ENCODE measurements at regions not wholly inside any gene's neighbourhood (a gene's known extent, or its start where the extent isn't known, plus 50 kb on each side); places are given as distances from the start of the nearest gene placed in this dataset.

GRCh38 chr3:95351158-95351557 lies 1288.3 kb downstream of the NSUN3 start:
- no peak overlapping the region for H3K4me3 ChIP-seq (ENCODE audit: low read depth, low read length)
- TF ChIP-seq CTCF (IDR thresholded peaks at IDR 0.05; ENCODE audit: borderline replicate concordance, insufficient read depth, low read depth, low read length): no peak

DNA sequence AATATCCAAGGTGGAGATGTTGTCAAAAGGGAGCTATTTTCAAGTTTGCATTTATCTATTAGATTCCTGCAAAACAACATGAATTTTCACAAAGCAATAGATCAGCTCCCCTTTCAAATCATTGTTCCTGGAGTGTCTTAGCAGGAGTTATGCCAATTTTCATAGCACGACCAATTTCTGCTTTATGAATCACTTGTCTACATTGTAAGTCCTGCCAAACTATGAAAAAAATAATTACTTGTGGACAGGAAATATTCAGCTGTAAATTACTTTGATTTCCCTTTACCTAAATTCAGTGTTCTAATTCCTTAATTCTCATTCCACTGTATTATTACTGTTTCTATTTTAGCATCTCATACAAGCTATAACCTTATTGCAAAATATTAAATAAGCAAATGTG lies 1289.6 kb downstream of the NSUN3 start:
- TF ChIP-seq CTCF (IDR thresholded peaks at IDR 0.05; ENCODE audit: borderline replicate concordance, insufficient read depth, low read depth, low read length): no peak
- no peak overlapping the region for H3K4me3 ChIP-seq (ENCODE audit: low read depth, low read length)

DNA sequence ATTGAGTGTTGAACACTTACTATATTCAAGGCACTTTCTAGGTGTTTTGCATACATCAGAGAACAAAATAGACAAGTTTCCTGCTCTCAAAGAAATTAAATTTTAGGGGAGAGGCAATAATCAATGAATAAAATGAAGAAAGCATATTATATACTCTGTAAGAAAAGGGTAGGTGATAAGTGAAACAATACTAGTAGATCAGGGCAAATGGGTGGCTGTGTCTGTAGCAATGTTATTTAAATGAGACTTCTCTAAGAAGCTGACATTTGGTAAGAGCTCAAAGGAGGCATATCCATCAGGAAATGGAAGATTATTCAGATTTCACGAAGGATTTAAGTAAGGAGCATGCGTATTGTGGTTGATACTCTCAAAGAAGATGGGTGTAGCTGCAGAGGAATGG lies 1291.6 kb downstream of the NSUN3 start:
- no peak for TF ChIP-seq CTCF (IDR thresholded peaks at IDR 0.05; ENCODE audit: borderline replicate concordance, insufficient read depth, low read depth, low read length)
- H3K4me3 ChIP-seq (ENCODE audit: low read depth, low read length): no peak overlapping the region

GRCh38 chr3:95356764-95357501 lies 1294.1 kb downstream of the NSUN3 start:
- no peak overlapping the region for H3K4me3 ChIP-seq (ENCODE audit: low read depth, low read length)
- TF ChIP-seq CTCF (IDR thresholded peaks at IDR 0.05; ENCODE audit: borderline replicate concordance, insufficient read depth, low read depth, low read length): no peak

- no peak for TF ChIP-seq CTCF (IDR thresholded peaks at IDR 0.05; ENCODE audit: borderline replicate concordance, insufficient read depth, low read depth, low read length)
- no peak overlapping the region for H3K4me3 ChIP-seq (ENCODE audit: low read depth, low read length)
Measured at GRCh38 chr3:95387242-95388021, 1324.6 kb downstream of the NSUN3 start.

DNA sequence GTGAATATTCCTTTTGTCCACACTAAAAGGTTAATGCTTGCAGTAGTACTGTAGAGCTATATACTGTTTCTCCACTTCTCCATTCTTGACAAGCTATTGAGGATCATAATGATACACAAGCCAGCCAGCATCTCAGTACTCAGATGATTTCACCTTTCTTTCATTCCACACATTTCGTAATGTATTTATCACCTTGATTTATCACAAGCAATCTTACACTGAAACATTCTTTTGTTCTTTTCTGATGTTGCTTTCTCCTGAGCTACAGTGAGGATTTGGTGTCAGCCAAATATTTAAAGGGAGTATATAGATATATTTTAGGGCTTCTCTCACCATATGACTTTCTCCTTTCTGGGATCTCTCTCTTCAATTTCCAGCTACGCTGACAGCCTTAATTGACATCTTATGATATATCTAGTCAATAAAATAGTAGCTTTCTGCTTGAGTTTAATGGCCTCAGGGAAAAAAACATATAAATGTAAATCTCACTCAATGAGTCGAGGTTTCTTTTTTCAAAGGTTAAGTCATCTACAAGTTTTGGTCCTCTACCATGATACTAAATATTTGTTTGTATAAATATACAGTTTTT lies 1327.0 kb downstream of the NSUN3 start:
- H3K4me3 ChIP-seq (ENCODE audit: low read depth, low read length): no peak overlapping the region
- no peak for TF ChIP-seq CTCF (IDR thresholded peaks at IDR 0.05; ENCODE audit: borderline replicate concordance, insufficient read depth, low read depth, low read length)

All from GM12875 (cell line).